ENCODE measurements at regions not wholly inside any gene's neighbourhood (a gene's known extent, or its start where the extent isn't known, plus 50 kb on each side); places are given as distances from the start of the nearest gene placed in this dataset.

DNA sequence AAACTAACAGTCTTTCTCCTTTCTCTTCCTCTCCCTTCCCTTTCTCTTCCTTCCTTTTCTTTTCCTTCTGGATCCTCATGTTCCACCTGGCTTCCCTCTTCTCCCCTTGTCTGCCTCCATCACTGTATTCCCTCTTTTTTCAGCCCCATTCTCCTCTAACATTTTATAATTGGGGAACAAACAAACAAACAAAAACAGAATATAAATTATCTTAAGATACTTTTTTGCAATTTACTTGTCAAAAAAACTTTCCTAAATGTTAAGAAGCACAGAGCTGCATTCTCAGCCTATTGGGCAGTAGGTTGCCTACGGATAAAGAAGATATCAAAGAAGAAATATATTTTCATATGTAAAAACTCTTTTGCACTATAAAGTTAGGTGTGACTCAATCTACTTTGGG lies 1382.2 kb upstream of the MIR17HG start:
- WGBS, 2 donors: 80 to 83% methylated on average over 1 of the region's 1 CpG
- Histone ChIP-seq H3K36me3 (no peaks in the 10 kb centered on the region), H3K27me3 (no peaks in the 10 kb centered on the region), H3K9me3 (no peaks in the 10 kb centered on the region), H3K4me3 (no peak overlapping the region), H3K4me1 (no peaks in the 10 kb centered on the region), H3K27ac (no peak overlapping the region)
- intact Hi-C loops (cut with DNase I): no loop called here
- DNase-seq (no peak), ATAC-seq (no peak)
- TF ChIP-seq, protein P1, sequence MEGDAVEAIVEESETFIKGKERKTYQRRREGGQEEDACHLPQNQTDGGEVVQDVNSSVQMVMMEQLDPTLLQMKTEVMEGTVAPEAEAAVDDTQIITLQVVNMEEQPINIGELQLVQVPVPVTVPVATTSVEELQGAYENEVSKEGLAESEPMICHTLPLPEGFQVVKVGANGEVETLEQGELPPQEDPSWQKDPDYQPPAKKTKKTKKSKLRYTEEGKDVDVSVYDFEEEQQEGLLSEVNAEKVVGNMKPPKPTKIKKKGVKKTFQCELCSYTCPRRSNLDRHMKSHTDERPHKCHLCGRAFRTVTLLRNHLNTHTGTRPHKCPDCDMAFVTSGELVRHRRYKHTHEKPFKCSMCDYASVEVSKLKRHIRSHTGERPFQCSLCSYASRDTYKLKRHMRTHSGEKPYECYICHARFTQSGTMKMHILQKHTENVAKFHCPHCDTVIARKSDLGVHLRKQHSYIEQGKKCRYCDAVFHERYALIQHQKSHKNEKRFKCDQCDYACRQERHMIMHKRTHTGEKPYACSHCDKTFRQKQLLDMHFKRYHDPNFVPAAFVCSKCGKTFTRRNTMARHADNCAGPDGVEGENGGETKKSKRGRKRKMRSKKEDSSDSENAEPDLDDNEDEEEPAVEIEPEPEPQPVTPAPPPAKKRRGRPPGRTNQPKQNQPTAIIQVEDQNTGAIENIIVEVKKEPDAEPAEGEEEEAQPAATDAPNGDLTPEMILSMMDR (IDR thresholded peaks at IDR 0.05): no peak

DNA sequence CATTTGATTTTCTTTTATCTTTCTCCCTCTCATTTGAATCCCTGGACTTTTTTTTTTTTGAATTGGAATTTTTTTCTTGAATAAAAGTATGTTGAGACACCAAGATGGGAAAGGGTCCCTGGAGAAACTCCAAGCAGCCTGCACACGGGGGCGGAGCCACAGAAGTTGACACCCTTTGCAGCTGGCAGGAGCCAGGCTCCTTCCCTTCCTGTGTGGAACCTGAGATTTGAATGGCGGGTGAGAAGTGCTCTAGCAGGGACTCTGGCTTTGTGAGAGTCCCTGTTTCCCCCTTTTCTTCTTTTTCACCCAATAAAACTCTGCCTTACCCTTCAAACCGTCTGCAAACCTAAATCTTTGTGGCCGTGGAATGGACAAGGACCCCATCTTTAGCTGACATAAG lies 1381.0 kb upstream of the MIR17HG start:
- no peak for ATAC-seq
- H3K36me3 ChIP-seq: no peaks in the 10 kb centered on the region
- no peaks in the 10 kb centered on the region for H3K9me3 ChIP-seq
- TF ChIP-seq, protein P1 (IDR thresholded peaks at IDR 0.05): no peak
- DNase-seq: no peak
- 71 to 80% methylated on average over 5 of the region's 5 CpGs for WGBS, 2 donors
- no peak overlapping the region for H3K4me3 ChIP-seq
- H3K4me1 ChIP-seq: no peaks in the 10 kb centered on the region
- H3K27ac ChIP-seq: no peak overlapping the region
- intact Hi-C loops (cut with DNase I): no loop called here
- no peaks in the 10 kb centered on the region for H3K27me3 ChIP-seq

DNA sequence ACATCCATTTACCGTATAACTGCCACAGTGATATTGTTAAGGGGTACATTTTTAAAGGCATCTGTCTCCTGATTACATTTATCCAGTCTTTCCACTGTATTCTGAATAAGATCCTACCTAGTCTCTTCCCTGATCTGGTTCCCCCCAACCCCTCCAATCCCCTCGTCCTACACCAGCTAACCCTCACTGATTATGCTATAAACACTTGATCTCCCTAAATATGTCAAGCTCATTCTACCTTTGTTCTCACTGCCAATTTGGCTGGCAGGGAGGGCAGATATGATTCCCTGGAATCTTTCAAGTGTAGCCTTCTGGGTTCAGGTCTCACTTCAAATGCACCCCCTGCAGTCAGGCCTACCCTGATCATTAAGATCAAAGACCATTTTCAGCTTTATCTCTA lies 1379.8 kb upstream of the MIR17HG start:
- no peaks in the 10 kb centered on the region for H3K9me3 ChIP-seq
- H3K27me3 ChIP-seq: no peaks in the 10 kb centered on the region
- intact Hi-C loops (cut with DNase I): no loop called here
- no peak overlapping the region for H3K27ac ChIP-seq
- H3K4me1 ChIP-seq: no peaks in the 10 kb centered on the region
- TF ChIP-seq, protein P1 (IDR thresholded peaks at IDR 0.05): no peak
- no peak overlapping the region for H3K4me3 ChIP-seq
- WGBS, 2 donors: 74 to 75% methylated on average over 2 of the region's 2 CpGs
- no peaks in the 10 kb centered on the region for H3K36me3 ChIP-seq
- DNase-seq (no peak), ATAC-seq (no peak)

DNA sequence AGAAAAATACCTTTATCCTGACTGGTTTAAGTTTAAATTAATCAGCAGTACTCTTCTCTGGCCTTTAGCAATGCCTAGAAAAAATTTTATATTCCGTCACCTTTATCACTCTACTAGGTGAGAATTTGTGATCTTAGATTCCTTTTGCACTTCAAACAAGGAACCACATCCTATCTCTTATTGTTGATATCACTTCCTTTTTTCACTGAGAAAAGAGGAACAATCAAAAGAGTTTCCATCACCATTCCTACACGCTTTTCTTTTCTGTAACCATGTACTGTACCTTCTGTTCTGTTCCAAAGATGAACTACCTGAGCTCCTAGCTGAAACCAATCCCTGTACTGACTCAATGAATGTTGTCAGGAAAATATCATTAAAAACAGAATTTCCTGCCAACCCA lies 1379.0 kb upstream of the MIR17HG start:
- DNase-seq (no peak), ATAC-seq (no peak)
- Histone ChIP-seq H3K27me3 (no peaks in the 10 kb centered on the region), H3K27ac (no peak overlapping the region), H3K36me3 (no peaks in the 10 kb centered on the region), H3K9me3 (no peaks in the 10 kb centered on the region), H3K4me1 (no peaks in the 10 kb centered on the region), H3K4me3 (no peak overlapping the region)
- intact Hi-C loops (cut with DNase I): no loop called here
- WGBS, 2 donors: 28 to 29% methylated on average over 2 of the region's 2 CpGs
- TF ChIP-seq, protein P1 (IDR thresholded peaks at IDR 0.05): no peak

DNA sequence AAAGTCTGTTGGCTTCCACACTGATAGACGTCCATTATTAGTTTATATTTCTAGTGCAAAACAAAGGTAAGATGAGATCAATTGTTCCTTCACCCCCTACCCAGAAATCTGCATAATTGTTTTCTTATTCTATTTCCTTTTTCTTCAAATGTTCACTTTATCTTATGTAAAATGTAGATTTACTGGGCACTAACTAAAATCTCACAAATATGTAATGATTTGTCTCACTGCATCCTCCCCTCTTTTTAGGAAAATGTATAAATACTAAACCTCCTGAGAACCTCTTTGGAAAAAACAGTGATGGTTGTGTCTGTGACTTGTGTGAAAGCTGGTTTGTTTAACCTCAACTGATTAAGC lies 1377.2 kb upstream of the MIR17HG start:
- DNase-seq: no peak
- Histone ChIP-seq H3K27ac (no peak overlapping the region), H3K36me3 (no peaks in the 10 kb centered on the region), H3K27me3 (no peaks in the 10 kb centered on the region), H3K9me3 (no peaks in the 10 kb centered on the region), H3K4me3 (no peak overlapping the region), H3K4me1 (no peaks in the 10 kb centered on the region)
- TF ChIP-seq, protein P1 (IDR thresholded peaks at IDR 0.05): no peak
- ATAC-seq: no peak
- intact Hi-C loops (cut with DNase I): no loop called here
- 67 to 84% methylated on average over 1 of the region's 1 CpG for WGBS, 2 donors

Data from heart right ventricle (tissue), 16 donors.